Brain pericyte (primary cell): ENCODE measurements at regions not wholly inside any gene's neighbourhood (a gene's known extent, or its start where the extent isn't known, plus 50 kb on each side); places are given as distances from the start of the nearest gene placed in this dataset.

Experiments used
- DNase-seq: peaks from one replicate; pipeline ENCODE4 v3.0.0-alpha.2; 2012; ENCODE audit warnings: low read depth, low spot score

DNA sequence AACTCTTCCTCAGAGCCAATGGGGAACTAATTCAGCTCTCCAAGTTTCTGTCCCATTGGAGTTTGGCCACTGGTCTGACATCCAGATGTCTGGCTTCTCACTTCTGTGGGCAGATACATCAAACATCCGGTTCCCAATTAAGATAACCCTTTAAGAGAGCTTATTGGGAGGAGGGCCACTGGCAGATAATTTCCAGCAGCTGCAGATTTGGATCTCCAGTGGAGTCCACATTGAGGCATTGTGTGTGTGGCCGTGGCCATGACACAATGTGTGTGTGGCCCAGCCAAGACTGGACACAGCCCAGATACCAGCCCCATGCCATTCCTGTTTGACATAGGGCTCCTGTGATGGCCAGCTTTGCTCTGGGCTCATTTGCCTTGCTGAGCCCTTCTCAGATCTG, 110.5 kb upstream of the MAP1B start:
- DNase-seq, result no peak

DNA sequence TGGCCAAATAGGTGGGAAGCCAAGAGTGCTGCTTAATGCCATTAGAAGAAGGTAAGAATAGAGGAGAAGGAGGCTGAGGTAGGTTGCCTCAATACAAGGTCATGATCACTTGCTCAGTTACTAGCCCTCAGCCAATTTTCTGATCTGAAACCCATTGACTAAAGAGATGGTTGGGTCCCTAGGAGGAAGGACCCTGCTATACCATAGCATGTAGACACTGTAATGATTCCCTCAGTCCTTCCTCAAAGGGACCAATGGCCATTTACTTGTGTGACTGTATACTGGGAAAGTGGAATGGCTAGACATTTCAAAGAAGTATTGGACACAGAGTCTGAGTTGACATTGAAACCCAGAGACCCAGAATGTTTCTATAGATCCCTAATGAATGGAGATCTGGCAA, 108.5 kb upstream of the MAP1B start:
- DNase-seq, result no peak

DNA sequence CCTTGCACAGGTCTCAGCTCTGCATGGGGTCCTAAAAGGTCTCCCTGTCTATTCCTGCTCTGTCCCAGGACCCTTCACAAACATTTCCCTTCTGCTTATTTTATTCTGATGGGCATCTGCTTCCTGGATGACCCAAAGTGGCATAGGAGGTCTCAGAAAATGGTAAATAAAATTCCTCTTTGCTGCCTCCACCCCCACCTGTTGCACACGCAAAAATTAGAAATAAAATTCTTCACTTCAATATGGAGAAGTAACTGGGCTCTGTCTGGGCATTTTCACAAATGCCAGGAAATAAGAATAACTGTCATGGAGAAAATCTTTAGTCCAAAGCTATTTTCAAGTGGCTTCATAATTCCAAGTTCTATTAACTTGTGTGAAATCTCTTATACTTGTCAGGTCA, 106.6 kb upstream of the MAP1B start:
- no peak for DNase-seq

DNA sequence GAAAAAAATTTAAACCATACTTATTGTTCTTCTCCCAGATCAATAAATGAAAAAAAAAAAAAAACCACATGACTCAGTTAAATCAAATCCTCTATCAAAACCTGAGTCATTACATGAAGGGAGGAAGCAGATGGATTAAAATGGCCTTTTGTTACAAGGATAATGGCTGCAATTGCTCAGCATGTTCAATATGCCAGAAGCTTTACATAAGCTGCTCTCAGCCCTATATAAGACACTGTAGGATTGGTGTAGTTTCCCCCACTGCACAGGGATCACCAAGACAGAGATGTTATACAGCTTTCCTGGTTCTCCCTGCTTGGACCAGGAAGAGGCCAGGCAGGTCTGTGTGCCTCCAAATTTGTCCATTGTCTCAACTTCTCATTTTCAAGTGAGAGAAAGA, 101.6 kb upstream of the MAP1B start:
- DNase-seq, result no peak

DNA sequence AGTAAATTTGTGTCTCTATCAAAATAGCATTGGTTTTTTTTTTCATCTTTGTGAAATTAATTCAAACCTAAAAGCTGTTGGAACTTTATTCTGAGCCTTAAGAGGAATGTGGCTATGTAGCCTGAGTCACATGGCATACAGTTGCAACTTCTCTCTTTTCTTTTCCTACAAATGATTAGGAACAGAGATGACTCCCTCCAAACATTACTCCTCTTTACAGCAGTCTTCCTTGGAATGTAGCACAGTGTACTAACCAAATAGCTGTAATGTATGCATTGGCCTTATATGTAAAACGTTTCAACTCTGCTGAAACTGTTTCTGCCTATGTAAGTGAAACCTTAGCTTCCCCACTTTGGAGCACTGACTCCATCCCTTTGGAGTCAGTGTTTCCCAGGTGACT, 100.9 kb upstream of the MAP1B start:
- no peak for DNase-seq

DNA sequence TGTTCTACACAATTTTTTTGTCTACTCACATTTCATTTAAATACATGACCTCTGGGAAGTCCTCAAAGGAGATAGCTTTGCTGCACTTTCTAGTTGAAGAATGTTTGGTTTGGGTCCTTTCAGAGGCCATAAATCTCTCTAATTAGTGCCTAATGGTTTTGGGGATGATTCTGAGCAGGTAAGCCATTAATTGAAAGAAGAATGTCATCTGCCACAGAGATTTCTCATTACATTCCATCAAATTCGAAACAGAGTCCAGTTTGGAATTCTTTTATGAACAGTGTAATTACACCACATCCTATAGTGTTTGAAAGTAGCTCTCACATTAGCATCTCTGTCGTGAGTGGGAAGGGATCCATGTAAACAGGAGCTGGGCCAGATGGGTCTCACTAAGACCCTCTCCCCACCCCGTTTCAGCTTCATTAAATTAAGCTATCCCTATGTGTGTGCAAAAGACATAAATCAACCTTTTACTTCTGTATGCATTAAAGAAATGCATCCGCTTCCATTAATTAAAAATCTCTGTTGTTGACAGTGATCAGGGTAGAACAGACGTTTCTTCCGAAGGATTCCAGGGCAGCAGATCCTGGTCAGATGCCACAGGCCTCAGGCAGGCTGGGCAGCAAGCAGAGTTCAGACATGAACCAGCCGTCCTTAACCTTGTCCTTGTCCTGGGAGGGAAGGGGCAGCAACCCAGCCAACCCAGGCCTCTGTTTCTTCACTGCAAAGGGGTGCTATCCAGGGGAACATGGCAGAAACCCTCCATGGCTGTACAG, 99.8 kb upstream of the MAP1B start:
- no peak for DNase-seq

DNA sequence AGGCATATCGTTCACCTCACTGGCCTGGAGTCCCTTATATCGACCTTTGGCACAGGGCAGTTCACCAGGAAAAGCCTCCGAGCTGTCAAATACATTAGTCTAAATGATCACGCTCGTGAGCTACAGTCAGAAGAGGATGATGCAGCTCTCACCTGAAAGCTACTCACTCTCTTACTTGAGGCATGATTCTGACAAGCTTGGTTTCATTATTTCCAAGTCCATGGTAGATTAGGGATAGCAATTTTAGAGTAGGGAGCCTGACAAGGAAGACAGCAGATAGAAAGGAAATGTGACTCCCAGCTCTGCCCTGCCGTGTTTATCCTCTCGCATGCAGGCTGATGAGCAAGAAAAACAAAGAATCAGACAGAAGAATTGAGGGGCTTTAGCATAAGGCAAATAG, 98.0 kb upstream of the MAP1B start:
- no peak for DNase-seq

DNA sequence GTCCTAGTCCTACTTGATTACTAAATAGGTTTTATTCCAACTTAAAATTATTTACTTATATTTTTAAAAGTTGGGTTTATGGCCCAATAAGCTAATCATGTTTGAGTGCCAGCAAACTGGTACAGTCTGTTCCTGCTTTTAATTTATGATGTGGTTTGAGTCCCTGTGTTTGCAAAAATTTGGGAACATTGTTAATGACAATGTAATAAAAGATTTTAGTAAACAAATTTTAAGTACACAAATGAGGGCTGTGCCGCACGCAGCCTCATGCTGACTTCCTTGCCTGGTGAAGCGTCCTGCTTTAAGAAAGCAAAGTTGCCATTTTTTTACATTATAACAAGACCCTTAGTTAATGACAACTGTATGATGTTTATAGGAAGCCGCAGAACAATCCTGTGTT, 96.8 kb upstream of the MAP1B start:
- DNase-seq, result no peak

DNA sequence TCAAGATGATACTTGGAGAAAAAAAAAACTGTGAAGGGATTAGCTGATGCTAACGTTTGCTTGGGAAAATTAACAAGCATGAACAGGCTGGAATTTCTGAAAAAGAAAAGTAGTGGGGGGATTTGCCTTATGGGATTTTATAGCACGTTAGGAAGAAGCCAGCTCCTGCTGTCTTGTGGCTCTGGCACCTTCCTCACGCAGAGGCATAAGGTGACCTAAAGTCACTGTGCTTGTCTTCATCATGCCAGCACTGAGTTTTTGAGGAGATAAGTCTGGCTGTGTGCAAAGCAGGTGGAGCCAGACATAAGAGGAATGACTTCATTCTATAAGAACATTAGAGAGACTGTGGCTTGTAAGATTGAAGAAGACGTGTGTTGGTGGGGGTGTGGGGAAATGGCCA, 94.4 kb upstream of the MAP1B start:
- DNase-seq, result no peak

DNA sequence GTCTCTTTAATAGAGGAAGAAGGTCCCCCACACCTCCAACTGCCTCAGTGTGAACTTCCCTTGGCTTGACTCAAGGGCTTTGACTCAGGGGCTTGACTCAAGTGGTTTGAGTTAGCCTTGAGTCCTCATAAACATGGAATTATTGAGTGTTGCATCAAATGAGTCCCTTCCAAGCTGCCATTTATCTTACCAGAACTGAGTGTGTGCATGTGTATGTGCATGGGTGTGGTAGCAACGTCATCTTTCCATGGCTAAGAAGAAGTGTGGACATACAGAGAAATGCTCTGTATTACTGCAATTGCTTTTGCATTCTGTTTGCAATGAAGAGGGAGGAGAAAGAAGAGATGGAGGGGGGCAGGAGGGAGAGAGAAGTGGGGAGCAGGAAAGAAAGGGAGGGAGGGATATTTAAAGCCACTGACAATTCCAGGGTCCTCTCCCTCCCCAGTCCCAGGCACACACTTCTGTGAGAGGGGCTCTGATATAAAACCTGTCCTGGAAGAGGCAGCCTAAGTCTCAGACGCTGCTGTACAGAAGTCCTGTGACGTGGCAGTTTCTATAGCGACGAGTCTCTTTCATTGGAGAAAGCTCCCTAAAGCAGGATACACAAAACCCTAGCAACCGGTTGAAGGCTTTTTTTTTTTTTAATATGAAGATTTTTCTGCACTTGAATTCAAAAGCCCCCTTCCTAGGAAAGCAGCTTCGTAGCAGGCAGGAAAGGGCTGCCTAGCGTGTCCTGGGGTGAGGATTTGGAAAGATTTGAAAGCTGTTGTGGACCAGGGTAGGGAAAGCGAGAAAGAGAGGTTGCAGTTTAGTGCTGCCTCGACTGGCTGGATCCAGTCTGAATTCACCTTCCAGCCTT, 93.3 kb upstream of the MAP1B start:
- DNase-seq, result no peak

DNA sequence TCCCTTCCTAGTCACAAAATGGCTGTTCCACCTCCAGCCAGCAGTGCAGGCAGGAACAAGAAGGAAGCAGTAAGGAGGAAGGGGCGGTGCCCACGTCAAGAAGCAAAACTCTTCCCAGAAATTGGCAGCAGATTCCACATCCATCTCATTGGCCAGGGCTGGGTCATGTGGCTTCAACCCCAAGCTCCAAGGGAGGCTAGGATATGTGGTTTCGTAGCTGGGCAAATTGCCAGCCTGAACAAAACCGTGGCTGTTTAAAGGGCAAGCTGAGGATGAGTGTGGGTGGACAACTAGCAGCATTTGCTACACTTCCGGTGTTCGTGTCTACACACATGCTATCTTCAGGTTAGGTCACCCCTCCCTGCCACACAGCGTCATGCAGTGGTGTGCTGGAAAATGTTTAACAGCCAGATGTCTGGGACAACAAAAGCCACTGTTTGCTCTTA, 92.1 kb upstream of the MAP1B start:
- peak; percentile 10 for DNase-seq

DNA sequence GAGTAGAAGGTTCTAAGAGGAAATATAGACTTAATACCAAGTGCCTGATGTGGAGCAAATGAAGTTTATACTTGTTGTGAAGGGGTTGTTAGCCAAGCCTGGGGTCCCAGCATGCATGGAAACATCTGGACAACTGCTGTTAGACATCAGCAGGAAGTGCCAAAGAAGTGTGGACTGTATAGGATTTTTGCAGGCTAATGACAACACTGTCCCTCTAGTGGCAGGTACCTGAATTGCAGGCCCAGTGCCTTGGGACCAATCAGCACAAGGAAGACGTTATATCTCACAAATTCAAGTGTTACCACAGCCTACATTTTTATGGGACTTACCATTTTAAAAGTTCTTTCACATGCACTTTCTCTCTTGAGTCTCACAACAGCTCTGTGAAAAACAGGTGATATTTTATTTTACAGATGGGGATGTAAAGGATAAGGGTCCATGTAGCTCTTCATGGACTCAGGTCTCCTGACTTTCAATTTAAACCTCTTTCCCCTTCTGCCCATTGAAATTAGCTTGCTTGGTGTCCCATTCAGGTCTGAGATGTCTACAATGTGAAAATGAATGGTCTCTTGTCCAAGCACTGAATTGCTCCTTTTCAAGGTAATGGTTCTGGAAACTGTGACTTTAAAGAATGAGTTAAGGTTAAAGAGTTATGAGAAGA, 89.0 kb upstream of the MAP1B start:
- DNase-seq, result no peak

DNA sequence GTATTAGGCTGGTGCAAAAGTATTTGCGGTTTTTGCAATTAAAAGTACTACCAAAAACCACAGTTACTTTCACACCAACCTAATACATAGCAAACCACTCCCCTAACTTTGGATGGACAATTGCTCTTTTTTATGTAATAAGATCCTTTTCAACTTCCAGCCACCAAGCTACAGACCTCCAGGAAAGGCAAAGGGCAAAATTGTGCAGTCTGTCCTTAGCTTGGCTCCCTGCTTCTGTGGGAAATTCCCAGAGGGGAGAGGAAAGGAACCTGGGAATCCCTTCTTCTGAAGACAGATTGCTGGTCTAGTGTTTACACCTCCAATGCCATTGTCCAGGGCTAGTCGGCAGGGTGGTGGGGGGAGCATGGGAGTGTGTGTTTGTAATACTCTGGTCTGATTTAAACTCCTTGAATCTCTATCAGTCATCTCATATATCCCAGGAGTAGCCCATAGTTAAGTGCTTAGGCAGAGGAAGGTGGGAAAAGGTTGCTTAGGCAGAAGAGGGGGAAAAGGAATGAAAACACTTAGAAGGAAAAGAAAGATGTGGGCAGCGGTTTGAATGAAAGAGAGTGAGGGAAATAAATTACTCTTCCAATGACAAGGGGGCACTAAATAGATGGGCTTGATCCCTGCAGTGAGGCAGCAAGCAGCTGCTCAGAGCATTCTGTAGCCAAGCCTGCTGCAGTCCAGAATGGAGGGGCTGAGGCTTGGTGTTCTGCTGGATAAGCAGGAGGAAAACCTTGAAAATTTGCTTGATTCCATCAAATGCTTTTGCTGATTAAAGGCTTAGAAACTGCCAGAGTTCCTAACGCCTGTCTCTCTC, 86.9 kb upstream of the MAP1B start:
- DNase-seq, result no peak

DNA sequence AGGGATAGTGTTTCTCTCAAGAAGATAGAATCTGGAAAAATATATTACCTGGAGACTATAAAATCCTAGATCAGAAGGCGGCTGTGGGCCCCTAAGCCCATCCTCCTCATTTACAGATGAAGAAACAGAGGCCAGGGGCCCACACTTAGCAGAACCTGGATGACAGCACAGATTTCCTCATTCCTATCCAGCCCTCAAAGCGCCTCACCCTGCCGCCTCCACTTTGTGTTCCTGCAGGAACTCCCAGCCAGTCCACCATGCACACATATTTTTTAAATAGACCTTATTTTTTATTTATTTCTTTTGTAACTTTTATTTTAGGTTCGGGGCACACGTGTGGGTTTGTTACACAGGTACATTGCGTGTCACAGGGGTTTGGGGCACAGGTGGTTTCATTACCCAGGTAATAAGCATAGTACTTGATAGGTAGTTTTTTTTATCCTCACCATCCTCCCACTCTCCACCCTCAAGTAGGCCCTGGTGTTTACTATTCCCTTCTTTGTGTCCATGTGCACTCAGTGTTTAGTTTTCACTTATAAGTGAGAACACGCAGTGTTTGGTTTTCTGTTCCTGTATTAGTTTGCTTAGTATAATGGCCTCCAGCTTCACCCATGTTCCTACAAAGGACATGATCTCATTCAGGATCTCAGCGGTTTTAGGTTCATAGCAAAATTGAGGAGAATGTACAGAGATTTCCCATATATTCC, 85.5 kb upstream of the MAP1B start:
- no peak for DNase-seq

DNA sequence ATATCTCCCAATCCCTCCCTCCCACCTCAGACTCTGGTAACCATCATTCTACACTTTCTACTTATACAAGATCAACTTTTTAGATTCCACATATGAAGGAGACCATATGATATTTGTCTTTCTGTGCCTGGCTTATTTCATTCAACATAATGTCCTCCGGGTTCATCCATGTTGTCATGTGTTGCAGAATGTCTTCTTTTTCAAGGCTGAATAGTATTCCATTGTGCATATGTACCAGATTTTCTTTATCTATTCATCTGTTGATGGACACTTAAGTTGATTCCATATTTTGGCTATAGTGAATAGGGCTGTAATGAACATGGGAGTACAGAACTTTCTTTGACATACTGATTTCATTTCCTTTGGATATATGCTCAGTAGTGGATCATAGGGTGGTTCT, 78.9 kb upstream of the MAP1B start:
- no peak for DNase-seq

DNA sequence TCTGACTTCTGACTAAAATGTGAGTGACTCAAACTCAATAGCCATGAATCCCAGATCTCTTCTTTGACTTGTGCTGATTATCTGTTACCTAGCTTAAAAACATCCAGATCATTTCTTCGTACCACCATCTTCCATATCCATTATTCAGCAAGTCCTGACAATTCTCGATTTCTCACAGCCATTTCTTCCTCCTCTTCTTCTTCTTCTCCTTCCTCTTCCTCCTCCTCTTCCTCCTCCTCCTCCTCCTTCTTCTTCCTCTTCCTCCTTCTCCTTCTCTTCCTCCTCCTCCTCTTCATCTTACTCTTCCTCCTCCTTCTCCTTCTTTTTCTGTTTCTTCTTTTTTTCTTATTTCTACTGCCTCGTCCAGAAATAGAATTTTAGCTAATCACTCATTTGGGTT, 77.0 kb upstream of the MAP1B start:
- DNase-seq, result no peak

DNA sequence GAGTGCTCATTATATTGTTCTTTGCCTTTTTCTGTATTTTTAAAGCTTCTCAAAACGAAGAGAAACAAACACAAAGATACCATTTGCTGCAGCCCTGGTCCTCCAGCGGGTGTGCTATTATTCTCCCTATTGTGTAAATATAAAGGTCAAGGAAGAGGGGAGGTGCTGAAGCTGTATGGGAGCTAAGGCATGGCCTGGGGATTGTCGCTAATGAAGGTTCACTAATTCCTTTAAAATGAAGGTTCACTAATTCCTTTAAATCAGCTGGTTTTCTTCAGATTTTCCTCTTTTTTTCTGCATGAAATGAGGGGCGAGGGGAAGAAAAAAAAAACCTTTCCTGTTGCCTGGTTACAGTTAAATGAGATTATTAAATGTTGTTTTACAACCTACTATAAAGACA, 74.5 kb upstream of the MAP1B start:
- no peak for DNase-seq

DNA sequence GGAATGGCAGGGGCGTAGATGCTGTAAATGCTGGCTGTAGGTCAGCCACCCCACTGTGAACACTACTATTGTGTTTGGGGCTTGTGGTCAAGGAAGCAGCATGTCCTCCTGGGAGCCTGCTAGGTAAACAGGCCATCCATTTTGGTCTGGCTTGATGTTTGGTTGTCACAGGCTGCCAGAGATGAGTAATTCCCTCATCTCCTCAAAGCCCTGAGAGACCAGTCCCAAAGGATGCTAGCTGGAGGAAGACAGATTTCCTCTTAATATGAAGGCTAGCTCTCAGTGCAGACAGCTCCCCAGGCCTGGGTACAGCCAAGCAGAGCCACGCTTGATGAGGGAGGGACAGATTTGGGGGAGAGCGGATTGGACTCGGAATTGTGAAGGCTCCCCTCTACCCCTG, 72.5 kb upstream of the MAP1B start:
- no peak for DNase-seq

DNA sequence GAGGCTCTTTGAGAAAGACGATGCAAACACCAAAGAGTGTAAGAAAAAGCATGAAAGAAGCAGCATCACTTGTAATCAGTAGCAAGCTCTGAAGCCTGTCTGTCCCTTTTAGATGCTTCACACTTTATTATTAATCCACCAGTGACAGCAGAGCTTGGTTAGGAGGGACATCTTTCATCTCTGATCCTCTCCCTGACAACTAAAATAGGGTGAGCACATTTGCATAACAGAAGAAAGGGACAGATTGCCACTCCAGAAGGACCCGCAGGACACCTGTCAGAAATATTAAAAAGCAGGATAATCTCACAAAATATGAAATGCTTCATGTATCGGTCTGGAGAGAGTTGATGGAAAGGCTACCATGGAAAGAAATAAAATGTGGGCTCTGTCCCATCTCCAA, 71.4 kb upstream of the MAP1B start:
- no peak for DNase-seq

DNA sequence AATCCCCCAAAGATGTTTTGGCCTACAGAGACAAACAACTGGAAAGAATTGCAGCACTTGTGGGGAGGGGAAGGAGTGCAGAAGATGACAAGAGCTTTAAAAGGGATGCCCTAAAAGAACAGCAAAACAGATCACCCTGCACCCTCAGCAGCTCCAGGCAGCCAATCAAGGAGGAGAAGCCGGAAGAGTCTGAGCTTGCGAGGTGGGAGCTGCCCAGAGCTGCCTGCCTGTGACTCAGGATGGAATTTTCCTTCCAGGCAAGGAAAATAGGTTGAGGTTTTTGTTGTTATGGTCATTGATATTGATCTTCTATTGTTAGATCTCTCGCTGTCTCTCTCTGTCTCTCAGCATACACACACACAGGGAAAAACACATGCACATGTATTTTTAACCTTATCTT, 70.3 kb upstream of the MAP1B start:
- DNase-seq, result no peak

DNA sequence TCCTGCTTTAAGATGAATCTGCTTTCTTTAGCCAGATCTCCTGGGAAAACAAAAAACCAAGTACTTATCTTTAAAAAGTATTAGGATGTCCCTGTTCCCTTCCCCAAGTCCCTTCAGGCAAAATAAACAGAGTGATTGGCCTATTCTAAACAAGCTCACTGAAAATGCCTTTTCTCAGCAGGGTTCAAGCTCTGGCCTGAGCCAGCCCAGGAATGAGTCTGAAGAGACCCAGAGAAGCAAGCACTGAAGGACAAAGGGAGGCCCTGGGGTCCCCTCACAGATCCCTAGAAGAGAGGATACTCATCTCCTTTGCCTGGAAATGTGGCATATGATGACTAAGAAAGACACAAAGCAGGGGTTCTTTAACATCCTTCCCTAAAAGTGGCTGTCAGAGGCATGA, 66.8 kb upstream of the MAP1B start:
- DNase-seq, result no peak
